ENCODE measurements at regions not wholly inside any gene's neighbourhood (a gene's known extent, or its start where the extent isn't known, plus 50 kb on each side); places are given as distances from the start of the nearest gene placed in this dataset.

- DNase-seq (ENCODE audit: low read depth) = no peak
Measured at GRCh38 chr9:23162789-23163188, 663.3 kb downstream of the ELAVL2 start.

DNA sequence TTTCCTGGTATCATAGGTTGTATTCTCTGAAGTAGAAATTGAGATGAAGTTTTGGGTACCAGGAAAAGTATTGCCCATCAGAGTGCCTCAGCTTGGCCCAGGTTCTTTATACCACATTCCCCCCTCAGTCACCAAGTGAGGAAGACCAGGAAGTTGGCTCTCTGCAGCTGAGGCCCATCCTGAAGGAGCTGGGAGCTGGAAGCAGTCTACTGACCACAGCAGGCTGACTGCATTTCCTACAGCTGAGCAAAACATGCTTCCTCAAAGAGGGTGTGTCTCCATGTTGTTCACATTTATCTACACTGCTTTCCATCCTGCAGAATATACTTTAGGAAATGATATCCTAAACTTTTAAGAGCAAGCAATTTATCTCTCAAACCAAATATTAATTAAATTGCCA is 654.6 kb downstream of the ELAVL2 start:
- no peak for DNase-seq (ENCODE audit: low read depth)

DNA sequence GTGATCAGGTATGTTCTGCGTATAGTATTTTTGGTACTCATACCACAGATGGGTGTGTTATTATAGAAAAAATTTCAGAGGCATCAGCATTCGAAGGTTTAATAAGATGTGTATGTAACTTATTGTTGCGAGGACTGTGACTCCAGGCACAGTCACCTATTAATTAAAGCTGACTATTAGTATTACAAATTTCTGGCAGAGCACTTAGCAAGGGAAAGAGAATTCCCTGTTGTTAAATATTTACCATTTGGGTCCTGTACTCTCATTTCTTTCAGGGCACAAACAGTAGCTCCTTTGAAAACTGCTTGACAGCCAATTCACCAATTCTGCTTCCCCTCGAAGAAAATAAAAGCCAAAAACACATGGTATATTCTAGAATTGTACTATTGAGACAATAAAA is 653.8 kb downstream of the ELAVL2 start:
- DNase-seq (ENCODE audit: low read depth) = no peak

GRCh38 chr9:23172979-23173637 is 652.9 kb downstream of the ELAVL2 start:
- DNase-seq (ENCODE audit: low read depth) = no peak

GRCh38 chr9:23194281-23194680 is 631.8 kb downstream of the ELAVL2 start:
- no peak for DNase-seq (ENCODE audit: low read depth)

DNA sequence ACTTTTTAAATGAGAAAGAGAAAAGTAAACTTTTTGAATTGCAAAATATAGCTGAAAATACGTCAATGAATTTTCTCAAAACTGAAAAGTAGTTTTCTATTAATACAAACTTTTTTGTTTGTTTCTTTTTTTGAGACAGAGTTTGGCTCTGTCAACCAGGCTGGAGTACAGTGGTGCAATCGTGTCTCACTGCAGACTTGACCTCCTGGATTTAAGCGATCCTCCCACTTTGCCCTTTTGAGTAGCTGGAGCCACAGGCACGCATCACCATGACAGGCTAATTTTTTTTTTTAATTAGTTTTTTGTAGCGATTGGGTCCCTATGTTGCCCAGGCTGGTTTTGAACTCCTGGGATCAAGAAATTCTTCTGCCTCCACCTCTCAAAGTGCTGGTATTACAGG is 610.4 kb downstream of the ELAVL2 start:
- DNase-seq (ENCODE audit: low read depth) = no peak

DNA sequence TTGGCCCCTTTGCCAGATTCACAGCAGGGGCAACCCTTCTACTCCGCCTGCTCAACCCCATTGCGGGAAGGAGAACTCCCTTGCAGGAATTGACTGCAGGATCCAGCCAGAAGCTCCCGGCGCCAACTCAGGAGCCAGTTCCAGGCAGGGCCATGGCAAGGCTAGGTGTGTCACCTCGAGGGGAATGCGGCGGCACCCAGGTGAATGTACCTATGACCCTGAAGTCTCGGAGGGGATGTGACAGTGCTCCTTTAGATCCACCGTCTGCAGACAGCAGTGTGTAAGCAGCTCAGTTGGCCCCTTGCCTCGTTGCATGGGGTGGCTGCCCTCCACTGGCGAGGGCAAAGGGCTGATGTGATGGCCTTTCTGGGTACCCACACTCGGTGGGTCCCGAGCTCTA is 606.6 kb downstream of the ELAVL2 start:
- no peak for DNase-seq (ENCODE audit: low read depth)

- no peak for DNase-seq (ENCODE audit: low read depth)
Measured at GRCh38 chr9:23220171-23220570, 605.9 kb downstream of the ELAVL2 start.

DNA sequence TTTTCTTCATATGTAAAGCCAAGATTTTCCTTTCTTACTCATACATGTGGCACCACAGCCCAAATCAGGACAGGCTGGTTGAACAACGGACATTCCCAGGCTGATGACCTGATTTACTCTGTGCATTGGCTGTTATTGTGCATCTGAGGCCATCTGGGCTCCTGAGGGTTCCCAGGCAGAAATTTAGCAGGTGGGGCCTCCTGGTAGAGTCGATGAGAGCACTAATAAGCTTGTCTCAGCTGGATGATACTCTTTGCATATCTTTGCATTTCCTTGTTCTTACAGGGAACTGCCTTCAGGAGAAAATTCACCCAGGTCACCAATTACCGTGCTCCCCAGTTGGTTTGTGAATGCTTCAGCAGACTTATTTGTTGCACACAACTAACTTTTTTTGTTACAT is 605.1 kb downstream of the ELAVL2 start:
- DNase-seq (ENCODE audit: low read depth) = no peak

GRCh38 chr9:23229890-23230317 is 596.1 kb downstream of the ELAVL2 start:
- DNase-seq (ENCODE audit: low read depth) = no peak

GRCh38 chr9:23232831-23233230 is 593.2 kb downstream of the ELAVL2 start:
- no peak for DNase-seq (ENCODE audit: low read depth)

DNA sequence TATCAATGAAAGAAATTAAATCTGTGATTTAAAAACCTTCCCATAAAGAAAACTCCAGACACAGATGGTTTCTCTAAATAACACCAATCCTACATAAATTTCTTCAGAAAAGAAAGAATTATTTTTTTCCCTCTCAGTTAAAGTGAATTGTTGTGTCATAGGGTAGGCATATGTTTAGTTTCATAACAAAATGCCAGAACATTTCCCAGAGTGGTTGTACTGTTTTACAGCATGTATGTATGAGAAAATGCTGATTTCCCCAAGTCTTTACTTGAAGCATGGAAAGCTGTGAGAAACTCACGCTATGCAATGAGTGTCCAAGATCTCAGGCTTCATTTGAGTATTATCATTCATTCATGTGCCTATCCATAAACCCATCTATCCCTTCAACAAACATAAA is 582.5 kb downstream of the ELAVL2 start:
- no peak for DNase-seq (ENCODE audit: low read depth)

- no peak for DNase-seq (ENCODE audit: low read depth)
Measured at GRCh38 chr9:23245067-23245466, 581.0 kb downstream of the ELAVL2 start.

GRCh38 chr9:23254404-23255184 is 571.4 kb downstream of the ELAVL2 start:
- DNase-seq (ENCODE audit: low read depth) = no peak

GRCh38 chr9:23255346-23255745 is 570.7 kb downstream of the ELAVL2 start:
- no peak for DNase-seq (ENCODE audit: low read depth)

DNA sequence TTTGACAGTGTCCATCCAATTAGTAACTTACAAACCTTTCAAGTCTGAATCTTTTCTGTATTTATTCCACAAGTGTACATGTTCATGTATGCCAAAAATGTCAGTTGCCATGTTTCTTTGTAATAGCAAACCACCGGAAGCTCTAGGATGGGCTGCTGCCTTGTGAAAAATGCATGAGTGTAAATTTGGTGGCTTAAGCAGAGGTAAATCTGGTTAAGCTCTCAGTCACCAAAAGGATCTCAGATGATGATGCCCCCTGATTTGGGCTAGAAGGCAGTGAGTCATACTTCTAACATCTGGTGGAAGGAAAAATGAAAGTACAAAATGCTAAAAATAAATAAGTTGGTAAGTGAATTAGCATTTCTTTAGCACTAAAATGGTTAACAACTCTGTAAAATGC is 567.5 kb downstream of the ELAVL2 start:
- no peak for DNase-seq (ENCODE audit: low read depth)

- DNase-seq (ENCODE audit: low read depth) = no peak
Measured at GRCh38 chr9:23278561-23278960, 547.5 kb downstream of the ELAVL2 start.

DNA sequence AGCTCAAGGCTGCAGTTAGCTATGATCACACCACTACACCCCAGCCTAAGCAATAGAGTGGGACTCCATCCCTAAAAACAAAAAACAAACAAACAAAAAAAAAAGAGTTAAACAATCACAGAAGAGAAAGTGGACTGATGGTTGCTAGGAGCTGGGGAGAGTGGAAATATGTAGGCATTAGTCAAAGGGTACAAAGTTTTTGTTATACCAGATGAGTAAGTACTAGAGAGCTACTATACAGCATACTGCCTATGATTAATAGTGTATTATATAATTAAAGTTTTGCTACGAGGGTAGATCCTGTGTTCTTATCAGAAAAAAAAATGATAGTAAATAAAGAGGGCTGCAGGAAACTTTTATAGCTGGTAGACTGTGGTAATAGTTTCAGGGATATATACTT is 538.6 kb downstream of the ELAVL2 start:
- DNase-seq (ENCODE audit: low read depth) = no peak

- DNase-seq (ENCODE audit: low read depth) = no peak
Measured at GRCh38 chr9:23288545-23288944, 537.5 kb downstream of the ELAVL2 start.

DNA sequence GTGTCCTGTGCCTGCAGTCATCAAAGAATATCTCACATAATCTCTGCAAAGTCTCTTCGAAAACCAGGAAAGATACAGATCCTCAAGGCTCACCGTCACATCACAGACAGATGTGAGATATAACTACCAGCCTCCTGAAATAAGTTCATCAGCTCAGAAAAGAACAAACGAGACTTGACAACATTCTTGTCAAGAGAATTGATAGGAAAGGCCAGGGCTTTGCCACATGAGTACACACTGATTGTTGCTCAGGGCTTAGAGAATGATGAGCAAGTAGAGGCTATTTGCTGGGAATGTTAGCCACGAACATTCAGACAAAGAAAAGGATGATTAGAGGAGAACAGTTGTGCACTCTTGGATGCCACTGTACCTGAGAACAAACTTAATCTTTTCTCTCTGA is 535.1 kb downstream of the ELAVL2 start:
- DNase-seq (ENCODE audit: low read depth) = no peak

- no peak for DNase-seq (ENCODE audit: low read depth)
Measured at GRCh38 chr9:23302281-23302680, 523.8 kb downstream of the ELAVL2 start.

DNA sequence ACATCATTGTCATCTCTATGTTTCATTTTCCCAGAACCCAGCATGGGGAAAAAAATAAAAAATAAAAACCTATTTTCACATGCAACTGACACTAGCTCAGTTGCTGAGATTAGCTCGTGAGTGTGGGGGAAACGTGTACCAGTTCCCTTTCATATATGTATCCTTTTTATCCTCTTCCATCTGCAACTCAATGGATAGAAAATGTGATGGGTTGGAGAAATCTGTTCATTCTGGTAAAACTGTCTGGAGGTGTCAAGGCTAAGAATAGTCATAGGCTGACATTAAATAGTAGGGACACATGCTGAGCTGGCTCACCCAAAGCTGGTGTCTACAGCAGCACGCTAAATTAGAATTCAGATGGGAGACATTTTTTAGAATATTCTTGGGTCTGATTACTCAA is 519.3 kb downstream of the ELAVL2 start:
- no peak for DNase-seq (ENCODE audit: low read depth)

GRCh38 chr9:23307731-23308513 is 518.1 kb downstream of the ELAVL2 start:
- no peak for DNase-seq (ENCODE audit: low read depth)
